GM12801 (cell line): ENCODE measurements at regions not wholly inside any gene's neighbourhood (a gene's known extent, or its start where the extent isn't known, plus 50 kb on each side); places are given as distances from the start of the nearest gene placed in this dataset.

ENCODE experiments used
- TF ChIP-seq, protein P1 (sequence below): IDR thresholded peaks from one replicate; pipeline ENCODE4 v1.5.1; 2011; ENCODE audit warnings: control low read depth; ENCODE audit not compliant: insufficient read length; ENCODE audit errors: extremely low read depth

DNA sequence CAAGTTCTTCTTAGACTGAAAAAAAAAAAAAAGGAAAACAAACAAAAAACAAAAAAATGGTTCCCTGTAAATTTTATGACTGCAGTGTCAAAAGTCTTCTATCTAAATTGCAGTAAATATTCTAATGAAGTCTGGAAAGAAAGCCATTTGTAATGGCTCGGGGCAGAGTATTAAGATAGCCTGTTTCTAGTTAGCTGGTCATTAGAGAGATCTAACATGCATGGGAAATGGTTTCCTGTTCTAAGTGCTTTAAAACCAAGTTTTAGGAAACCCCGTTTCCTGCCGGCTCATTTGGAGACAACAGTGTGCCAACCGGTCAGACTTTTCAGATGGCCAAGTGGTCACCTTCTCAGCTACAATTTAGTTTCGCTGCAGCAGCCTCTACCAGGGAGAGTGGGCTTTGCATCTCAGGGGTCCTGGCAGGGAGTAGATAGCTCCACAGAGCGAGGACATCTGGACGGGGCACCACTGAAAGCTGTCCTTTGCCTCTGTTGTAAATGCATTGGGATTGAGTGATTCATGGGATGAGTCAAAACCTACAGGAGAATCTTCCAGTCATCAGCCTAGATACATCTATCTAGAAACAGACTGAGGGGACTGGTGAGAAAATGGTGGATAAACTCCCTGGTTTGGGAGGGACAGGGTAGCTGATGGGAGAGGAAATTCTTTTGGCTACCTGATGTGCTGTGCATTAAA, 473.2 kb upstream of the SALL1 start:
- TF ChIP-seq, protein P1, sequence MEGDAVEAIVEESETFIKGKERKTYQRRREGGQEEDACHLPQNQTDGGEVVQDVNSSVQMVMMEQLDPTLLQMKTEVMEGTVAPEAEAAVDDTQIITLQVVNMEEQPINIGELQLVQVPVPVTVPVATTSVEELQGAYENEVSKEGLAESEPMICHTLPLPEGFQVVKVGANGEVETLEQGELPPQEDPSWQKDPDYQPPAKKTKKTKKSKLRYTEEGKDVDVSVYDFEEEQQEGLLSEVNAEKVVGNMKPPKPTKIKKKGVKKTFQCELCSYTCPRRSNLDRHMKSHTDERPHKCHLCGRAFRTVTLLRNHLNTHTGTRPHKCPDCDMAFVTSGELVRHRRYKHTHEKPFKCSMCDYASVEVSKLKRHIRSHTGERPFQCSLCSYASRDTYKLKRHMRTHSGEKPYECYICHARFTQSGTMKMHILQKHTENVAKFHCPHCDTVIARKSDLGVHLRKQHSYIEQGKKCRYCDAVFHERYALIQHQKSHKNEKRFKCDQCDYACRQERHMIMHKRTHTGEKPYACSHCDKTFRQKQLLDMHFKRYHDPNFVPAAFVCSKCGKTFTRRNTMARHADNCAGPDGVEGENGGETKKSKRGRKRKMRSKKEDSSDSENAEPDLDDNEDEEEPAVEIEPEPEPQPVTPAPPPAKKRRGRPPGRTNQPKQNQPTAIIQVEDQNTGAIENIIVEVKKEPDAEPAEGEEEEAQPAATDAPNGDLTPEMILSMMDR, result no peak

- TF ChIP-seq, protein P1, result no peak
Observed at GRCh38 chr16:51621610-51622009, 470.5 kb upstream of the SALL1 start.

DNA sequence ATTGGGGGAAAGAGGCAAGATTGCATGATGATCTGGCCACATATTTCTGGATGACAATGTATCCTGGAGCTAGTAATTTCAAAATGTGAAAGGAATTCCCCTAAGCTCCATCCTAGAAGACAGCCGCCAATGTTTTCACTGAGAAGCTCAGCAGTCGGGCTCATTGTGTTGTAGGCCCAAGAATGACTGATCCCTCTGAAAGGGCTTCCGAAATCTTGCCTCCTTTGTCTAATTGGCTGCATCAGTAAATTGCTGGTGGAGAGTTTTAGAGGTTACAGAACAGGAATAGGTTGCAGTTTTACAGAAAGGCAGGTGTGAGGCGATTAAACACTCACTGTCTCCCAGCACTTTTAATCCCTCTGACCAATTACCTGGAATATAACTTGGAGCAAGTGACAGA, 464.1 kb upstream of the SALL1 start:
- TF ChIP-seq, protein P1, result no peak

- TF ChIP-seq, protein P1, result no peak
Observed at GRCh38 chr16:51607201-51607651, 456.2 kb upstream of the SALL1 start.

DNA sequence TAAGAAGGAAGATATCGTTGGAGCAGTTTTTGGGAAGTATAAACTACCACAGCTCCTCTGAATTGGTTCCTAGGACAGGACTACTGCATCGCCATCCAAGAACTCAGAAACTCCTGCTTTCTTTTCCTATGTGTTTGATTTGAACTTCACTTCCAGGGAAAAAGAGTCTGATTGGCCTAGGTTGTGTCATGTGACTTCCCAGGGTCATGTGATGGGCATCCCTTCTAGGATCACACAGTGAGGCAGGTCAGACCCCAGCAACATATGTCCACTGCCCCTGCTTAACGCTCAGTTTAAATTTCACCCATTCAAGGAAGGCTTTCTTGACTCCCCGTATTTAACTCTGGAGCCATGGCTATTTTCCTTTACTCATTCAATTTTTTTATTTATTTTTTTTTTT, 445.2 kb upstream of the SALL1 start:
- TF ChIP-seq, protein P1, result no peak

GRCh38 chr16:51592535-51593300, 441.6 kb upstream of the SALL1 start:
- TF ChIP-seq, protein P1, result no peak

- TF ChIP-seq, protein P1, result no peak
Observed at GRCh38 chr16:51592001-51592501, 441.0 kb upstream of the SALL1 start.
